AG04450 (cell line): ENCODE measurements at regions not wholly inside any gene's neighbourhood (a gene's known extent, or its start where the extent isn't known, plus 50 kb on each side); places are given as distances from the start of the nearest gene placed in this dataset.

Source experiments
- CTCF ChIA-PET: fragments of 300-600, 350-600 bp; formaldehyde crosslinking; extraction: SDS; loops from one replicate; lab custom pipeline; 2022; ENCODE audit warnings: antibody characterized with exemption, inconsistent platforms; lab: Charles Lee
- POLR2A ChIA-PET: fragments of 350-600 bp; formaldehyde crosslinking; extraction: SDS; loops from one replicate; lab custom pipeline; 2021; ENCODE audit warnings: antibody characterized with exemption, inconsistent platforms; lab: Yijun Ruan, JAX
- DNase-seq: peaks from one replicate; pipeline ENCODE4 v3.0.0-alpha.2; 2011; ENCODE audit warnings: low read depth, low spot score
- H3K27ac ChIP-seq: one replicate; pipeline ENCODE4 v1.5.1; 2012; ENCODE audit warnings: low read depth, low read length, control low read depth
- H3K27me3 ChIP-seq: one replicate; pipeline ENCODE4 v1.6.0; 2012; ENCODE audit warnings: low read length; ENCODE audit not compliant: control insufficient read depth, insufficient read depth
- H3K4me3 ChIP-seq: 2 replicates; pipeline ENCODE4 v1.5.1; 2011; ENCODE audit warnings: mild to moderate bottlenecking, low read depth, low read length, control low read depth
- H3K9me3 ChIP-seq: 2 replicates; pipeline ENCODE4 v1.5.1; 2012; ENCODE audit warnings: low read length; ENCODE audit not compliant: control insufficient read depth, insufficient read depth
- TF ChIP-seq, protein P1 (sequence below): IDR thresholded peaks from 2 replicates; pipeline ENCODE4 v1.5.1; 2011; ENCODE audit warnings: low read depth, low read length, control low read depth, inconsistent platforms

- TF ChIP-seq, protein P1, sequence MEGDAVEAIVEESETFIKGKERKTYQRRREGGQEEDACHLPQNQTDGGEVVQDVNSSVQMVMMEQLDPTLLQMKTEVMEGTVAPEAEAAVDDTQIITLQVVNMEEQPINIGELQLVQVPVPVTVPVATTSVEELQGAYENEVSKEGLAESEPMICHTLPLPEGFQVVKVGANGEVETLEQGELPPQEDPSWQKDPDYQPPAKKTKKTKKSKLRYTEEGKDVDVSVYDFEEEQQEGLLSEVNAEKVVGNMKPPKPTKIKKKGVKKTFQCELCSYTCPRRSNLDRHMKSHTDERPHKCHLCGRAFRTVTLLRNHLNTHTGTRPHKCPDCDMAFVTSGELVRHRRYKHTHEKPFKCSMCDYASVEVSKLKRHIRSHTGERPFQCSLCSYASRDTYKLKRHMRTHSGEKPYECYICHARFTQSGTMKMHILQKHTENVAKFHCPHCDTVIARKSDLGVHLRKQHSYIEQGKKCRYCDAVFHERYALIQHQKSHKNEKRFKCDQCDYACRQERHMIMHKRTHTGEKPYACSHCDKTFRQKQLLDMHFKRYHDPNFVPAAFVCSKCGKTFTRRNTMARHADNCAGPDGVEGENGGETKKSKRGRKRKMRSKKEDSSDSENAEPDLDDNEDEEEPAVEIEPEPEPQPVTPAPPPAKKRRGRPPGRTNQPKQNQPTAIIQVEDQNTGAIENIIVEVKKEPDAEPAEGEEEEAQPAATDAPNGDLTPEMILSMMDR: no peak
- H3K27ac ChIP-seq: no peak overlapping the region
- CTCF ChIA-PET: no interaction called here
- POLR2A ChIA-PET: no interaction called here
- no peak for DNase-seq
- H3K9me3 ChIP-seq: peaks cover 34% of the 10 kb centered on the region; the same call in 1 of the 2 replicates
- no peaks in the 10 kb centered on the region for H3K27me3 ChIP-seq
- H3K4me3 ChIP-seq: no peak overlapping the region
These were observed 236.3 kb downstream of the ZNF536 start for GRCh38 chr19:30608471-30608870.
